ENCODE measurements at regions not wholly inside any gene's neighbourhood (a gene's known extent, or its start where the extent isn't known, plus 50 kb on each side); places are given as distances from the start of the nearest gene placed in this dataset.

- TF ChIP-seq CTCF (IDR thresholded peaks at IDR 0.05; ENCODE audit: low read depth, low read length, missing input control): peak; percentile 41
- TF ChIP-seq HNF4G (IDR thresholded peaks at IDR 0.05): no peak
- TF ChIP-seq TAF1 (conservative IDR thresholded peaks at IDR 0.05): no peak
These were observed 377.1 kb upstream of the HS3ST1 start for GRCh38 chr4:11805842-11806241.
